ENCODE measurements at regions not wholly inside any gene's neighbourhood (a gene's known extent, or its start where the extent isn't known, plus 50 kb on each side); places are given as distances from the start of the nearest gene placed in this dataset.

DNA sequence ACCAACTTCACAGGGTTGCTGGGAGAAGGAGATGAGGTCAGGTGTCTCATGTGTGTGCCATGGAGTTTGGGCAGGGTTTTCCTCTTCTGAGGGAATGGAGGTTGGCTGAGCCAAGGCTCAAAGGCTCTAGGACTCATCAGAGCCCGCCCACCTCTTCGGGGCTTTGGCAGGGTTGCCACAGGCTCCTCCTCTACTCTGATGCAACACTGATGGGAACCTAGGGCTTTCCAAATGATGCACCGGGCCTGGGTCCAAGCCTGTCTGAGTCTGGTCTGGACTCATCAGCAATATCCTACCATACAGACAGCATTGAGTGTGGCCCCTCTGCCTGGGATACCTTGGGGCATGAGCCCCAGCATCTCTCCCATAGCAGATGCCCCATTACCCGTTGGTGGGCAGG is 59.5 kb upstream of the LHX1 start:
- DNase-seq (no peak), ATAC-seq (no peak)
- in situ Hi-C loops (cut with MboI; ENCODE audit: low sequenced_read_pairs in 4 of 4) (no loop called here), intact Hi-C loops (cut with DNase I; ENCODE audit: low total_unique reads) (no loop called here)
- Histone ChIP-seq H3K27ac (no peak overlapping the region), H3K4me3 (no peak overlapping the region), H3K9me3 (peaks cover 0 to 4% (median 0%) of the 10 kb centered on the region in 3 donors), H3K36me3 (no peaks in the 10 kb centered on the region), H3K4me1 (no peaks in the 10 kb centered on the region), H3K27me3 (peaks cover 0 to 18% (median 18%) of the 10 kb centered on the region in 3 donors)
- no peak for TF ChIP-seq CTCF (IDR thresholded peaks at IDR 0.05 in 4 of 5, conservative IDR thresholded peaks at IDR 0.05 in 1 of 5)
- no peak for TF ChIP-seq POLR2A (IDR thresholded peaks at IDR 0.05)

DNA sequence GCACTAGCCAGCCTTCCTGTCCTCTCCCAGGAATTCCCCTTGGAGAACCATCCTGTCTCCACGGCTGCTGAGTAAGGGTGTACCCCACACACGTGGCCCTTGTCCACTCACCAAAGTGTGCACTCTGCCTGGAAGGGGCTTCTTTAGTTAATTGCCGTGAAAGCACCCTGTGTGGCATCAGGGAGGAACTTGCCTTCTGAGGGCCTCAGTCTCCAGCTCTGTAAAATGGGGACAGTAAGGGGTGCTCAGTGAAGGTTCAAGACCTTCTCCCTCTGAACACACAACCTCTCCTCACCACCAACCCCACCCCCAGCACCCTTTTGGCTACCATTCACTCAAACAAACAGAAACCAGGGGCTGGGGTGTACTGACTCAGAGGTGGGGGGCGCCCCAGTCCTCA is 59.1 kb upstream of the LHX1 start:
- H3K4me1 ChIP-seq = no peaks in the 10 kb centered on the region
- in situ Hi-C loops (cut with MboI; ENCODE audit: low sequenced_read_pairs in 4 of 4) = no loop called here
- peaks cover 0 to 4% (median 0%) of the 10 kb centered on the region in 3 donors for H3K9me3 ChIP-seq
- no peak overlapping the region for H3K4me3 ChIP-seq
- H3K36me3 ChIP-seq = no peaks in the 10 kb centered on the region
- peaks cover 0 to 23% (median 23%) of the 10 kb centered on the region in 3 donors for H3K27me3 ChIP-seq
- DNase-seq (no peak), ATAC-seq (no peak)
- TF ChIP-seq CTCF (IDR thresholded peaks at IDR 0.05 in 4 of 5, conservative IDR thresholded peaks at IDR 0.05 in 1 of 5) (no peak), POLR2A (IDR thresholded peaks at IDR 0.05) (no peak)
- intact Hi-C loops (cut with DNase I; ENCODE audit: low total_unique reads) = no loop called here
- no peak overlapping the region for H3K27ac ChIP-seq

DNA sequence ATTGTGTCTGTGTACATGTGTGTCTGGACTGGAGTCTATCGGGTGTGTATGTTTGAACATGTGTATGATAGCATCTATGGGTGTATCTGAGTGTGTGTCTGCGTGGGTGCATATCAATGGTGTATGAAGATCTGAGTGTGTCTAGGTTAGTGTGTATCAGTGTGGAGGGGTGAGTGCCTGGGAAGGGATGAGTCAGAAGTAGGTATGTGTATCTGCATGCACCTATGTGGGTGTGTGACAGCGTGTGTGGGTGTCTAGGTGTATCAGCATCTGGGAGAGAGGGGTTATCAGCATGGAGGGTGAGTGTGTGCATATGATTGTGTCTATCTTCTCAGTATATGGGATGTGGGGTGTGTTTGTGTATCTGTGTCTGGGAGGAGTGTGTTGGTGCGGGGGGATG is 58.2 kb upstream of the LHX1 start:
- Histone ChIP-seq H3K4me1 (no peaks in the 10 kb centered on the region), H3K4me3 (no peak overlapping the region), H3K27me3 (peaks cover 5 to 31% (median 27%) of the 10 kb centered on the region in 3 donors), H3K9me3 (peaks cover 0 to 4% (median 0%) of the 10 kb centered on the region in 3 donors), H3K27ac (no peak overlapping the region), H3K36me3 (no peaks in the 10 kb centered on the region)
- TF ChIP-seq POLR2A (IDR thresholded peaks at IDR 0.05) (no peak), CTCF (IDR thresholded peaks at IDR 0.05 in 4 of 5, conservative IDR thresholded peaks at IDR 0.05 in 1 of 5) (no peak)
- DNase-seq (no peak), ATAC-seq (no peak)
- intact Hi-C loops (cut with DNase I; ENCODE audit: low total_unique reads) (no loop called here), in situ Hi-C loops (cut with MboI; ENCODE audit: low sequenced_read_pairs in 4 of 4) (no loop called here)

- TF ChIP-seq CTCF (IDR thresholded peaks at IDR 0.05 in 4 of 5, conservative IDR thresholded peaks at IDR 0.05 in 1 of 5) (no peak), POLR2A (IDR thresholded peaks at IDR 0.05) (no peak)
- H3K27me3 ChIP-seq = peaks cover 12 to 34% (median 34%) of the 10 kb centered on the region in 3 donors
- intact Hi-C loops (cut with DNase I; ENCODE audit: low total_unique reads) = no loop called here
- H3K4me1 ChIP-seq = no peaks in the 10 kb centered on the region
- no peak overlapping the region for H3K27ac ChIP-seq
- in situ Hi-C loops (cut with MboI; ENCODE audit: low sequenced_read_pairs in 4 of 4) = no loop called here
- peaks cover 0 to 4% (median 0%) of the 10 kb centered on the region in 3 donors for H3K9me3 ChIP-seq
- H3K4me3 ChIP-seq = no peak overlapping the region
- H3K36me3 ChIP-seq = no peaks in the 10 kb centered on the region
- ATAC-seq (no peak), DNase-seq (no peak)
These were observed 57.6 kb upstream of the LHX1 start for GRCh38 chr17:36879624-36880131.
